GM18502 (cell line): ENCODE measurements at regions not wholly inside any gene's neighbourhood (a gene's known extent, or its start where the extent isn't known, plus 50 kb on each side); places are given as distances from the start of the nearest gene placed in this dataset.

Source experiments
- ATAC-seq: cut with Tn5 transposase; IDR thresholded peaks from one replicate; pipeline ENCODE4 v1.9.1; 2021; ENCODE audit warnings: mild to moderate bottlenecking; ENCODE audit not compliant: unreplicated experiment, poor library complexity

- ATAC-seq = no peak
These were observed 312.1 kb upstream of the MYT1L start for GRCh38 chr2:2642906-2643890.

GRCh38 chr2:2641541-2642410 is 310.7 kb upstream of the MYT1L start:
- ATAC-seq = no peak

DNA sequence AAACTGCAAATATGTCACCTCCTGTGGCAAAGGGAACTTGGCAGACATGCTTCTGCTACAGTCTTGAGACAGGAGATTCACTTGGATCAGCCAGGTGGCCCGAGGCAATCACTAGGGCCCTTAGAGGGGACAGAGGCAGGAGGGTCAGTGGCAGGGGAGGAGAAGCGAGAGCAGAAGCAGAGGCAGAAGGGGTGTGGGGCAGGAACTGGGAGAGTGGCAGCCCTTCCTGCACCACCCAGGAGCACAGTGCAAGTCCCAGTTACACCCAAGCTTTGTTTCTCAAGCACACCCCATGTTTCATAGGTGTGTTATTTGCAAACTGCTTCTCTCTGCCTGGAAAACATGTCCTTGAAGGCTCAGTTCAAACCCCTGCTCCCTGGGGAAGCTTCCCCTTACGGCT is 309.7 kb upstream of the MYT1L start:
- ATAC-seq = no peak

- ATAC-seq = no peak
These were observed 309.3 kb upstream of the MYT1L start for GRCh38 chr2:2640371-2640770.

- ATAC-seq = no peak
These were observed 308.4 kb upstream of the MYT1L start for GRCh38 chr2:2639251-2640139.

DNA sequence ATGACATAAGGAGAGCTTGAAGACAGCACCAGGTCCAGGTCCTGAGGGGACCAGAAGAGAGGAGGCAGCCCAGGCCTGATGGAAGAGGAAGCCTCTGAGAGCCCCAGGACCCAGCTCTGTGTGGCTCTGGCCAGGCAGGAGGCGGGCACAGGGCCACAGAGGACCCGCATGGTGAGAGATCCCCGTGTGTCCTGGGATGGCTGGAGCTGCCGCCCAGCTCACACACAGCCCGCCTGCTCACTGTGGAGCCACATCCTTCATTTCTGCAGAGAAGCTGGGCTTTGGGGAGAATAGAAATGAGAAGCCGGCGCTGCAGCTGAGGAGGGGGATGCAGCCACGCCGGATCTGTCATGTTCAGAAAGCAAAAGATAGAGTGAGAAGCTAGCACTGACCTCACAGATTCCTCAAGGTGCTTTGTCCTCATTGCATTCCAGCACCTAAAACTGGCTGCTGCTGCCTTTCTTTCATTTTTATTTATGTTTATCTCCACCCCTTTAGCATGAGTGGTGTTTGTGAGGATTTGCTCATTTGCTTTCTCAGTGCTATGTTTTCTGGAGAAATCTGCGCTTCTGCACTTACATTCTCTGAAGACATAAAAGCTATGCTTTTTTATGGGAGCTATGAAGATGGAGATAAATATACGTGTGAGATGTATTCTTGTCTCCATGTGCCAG is 307.6 kb upstream of the MYT1L start:
- no peak for ATAC-seq

- no peak for ATAC-seq
These were observed 305.7 kb upstream of the MYT1L start for GRCh38 chr2:2636813-2637212.

DNA sequence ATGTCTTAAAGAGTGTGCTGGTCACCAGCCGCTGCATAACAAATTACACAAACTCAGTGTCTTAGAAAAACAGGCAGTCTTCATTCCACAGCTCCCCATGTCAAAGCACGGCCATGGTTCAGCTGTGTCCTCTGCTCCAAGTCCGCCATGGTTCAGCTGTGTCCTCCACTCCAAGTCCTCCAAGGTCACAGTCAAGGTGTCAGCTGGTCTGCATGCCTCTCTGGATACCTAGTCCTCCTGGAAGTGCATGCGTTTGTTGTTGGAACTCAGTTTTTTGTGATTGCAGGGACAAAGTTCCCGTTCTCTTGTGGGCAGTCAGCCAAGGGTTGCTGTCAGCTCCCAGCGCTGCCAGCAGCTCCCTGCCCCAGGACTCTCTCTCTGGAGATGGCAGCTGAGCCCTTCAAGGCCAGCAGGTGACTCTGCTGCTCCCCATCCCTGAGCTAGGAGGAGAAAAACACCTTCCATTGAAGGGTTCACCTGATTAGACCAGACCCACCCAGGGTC is 304.0 kb upstream of the MYT1L start:
- no peak for ATAC-seq

GRCh38 chr2:2633017-2633416 is 301.9 kb upstream of the MYT1L start:
- no peak for ATAC-seq

DNA sequence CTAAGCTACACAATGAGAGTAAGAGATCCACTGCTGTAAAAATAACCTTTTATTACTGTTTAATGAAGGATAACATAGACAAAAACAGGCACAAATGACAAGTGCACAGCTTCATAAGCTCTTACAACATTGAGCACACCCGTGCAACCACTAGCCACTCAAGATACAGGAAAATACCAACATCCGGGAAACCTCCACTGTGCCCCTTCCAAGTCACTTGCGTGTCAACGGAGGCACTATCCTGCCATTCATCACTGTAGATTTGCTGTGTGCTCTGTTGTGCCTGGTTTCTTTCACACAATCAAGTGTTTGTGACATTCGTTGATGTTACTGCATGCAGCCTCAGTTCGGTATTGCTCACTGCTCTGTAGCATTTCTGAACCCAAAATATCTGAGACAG is 292.9 kb upstream of the MYT1L start:
- no peak for ATAC-seq

DNA sequence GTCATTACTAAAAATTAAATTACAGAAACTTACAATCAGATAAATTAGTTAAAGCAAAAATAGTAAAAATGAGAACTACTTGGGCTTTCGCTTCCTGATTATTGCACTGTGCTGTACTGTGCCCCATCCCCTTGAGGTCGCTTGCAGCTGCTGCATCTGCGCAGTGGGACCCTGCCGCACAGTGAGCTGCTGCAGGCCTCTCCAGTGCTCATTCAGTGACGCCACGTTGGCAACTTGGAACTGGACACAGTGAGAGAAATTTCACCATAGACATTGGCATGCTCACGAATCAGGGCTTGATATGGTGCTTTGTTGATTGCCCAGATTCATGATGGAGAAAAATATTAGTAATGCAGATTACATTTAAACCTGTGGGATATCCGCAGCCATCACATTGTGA is 290.8 kb upstream of the MYT1L start:
- peak; percentile 53 for ATAC-seq

GRCh38 chr2:2620604-2621003 is 289.5 kb upstream of the MYT1L start:
- no peak for ATAC-seq

DNA sequence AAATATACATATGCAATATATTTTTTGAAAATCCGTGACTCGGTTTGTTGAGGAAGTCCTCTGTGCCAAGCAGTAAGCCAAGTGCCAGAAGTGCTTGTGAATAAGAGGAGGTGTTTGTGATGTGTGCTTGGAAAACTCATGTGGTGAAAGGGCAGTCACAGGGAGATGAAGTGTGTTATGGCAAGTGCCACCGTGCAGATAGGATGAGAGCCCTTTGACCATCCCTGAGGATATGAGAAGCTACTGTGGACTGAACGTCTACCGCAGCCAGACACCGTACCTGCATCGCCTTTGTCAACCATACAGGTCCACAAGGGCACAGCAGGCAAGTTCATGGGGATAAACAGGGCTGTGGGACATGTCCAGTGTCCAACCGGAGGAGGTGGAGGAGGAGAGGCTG is 288.9 kb upstream of the MYT1L start:
- ATAC-seq = no peak

- no peak for ATAC-seq
These were observed 283.4 kb upstream of the MYT1L start for GRCh38 chr2:2614452-2614851.

GRCh38 chr2:2613279-2614199 is 282.5 kb upstream of the MYT1L start:
- ATAC-seq = peak; percentile 99

DNA sequence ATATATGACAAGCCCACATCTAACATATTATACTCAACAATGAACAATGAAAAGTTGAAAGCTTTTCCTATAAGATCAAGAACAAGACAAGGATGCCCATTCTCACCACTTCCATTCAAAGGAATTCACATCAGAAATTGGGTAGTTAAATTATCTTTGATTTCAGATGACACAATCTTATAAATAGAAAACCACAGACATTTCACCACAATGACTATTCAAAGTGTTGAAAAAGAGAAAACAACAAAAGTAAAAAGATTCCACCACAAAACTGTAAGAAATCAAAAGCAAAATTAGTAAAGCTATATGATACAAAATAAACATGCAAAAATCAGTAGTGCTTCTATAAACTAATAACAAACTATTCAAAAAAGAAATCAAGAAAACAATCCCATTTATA is 279.7 kb upstream of the MYT1L start:
- ATAC-seq = no peak

- ATAC-seq = no peak
These were observed 269.3 kb upstream of the MYT1L start for GRCh38 chr2:2600366-2600765.

DNA sequence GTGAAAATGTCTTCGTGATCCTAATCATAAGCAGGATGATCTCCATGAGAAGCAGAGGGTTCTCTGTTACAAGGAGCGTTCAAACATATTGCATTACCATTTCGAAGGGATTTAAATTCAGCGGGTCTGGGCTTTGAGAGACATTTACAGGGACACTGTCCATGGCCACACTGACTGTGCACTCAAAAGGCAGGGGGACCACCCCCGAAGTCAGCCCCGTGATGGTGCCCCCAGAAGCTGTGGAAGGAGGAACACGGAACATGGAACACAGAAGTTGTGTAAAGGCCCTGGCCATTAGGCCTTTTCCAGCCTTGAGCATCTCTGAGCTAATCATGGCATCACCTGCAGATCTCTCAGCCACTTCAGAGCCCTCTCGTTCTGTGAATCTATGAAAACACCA is 268.4 kb upstream of the MYT1L start:
- no peak for ATAC-seq
